HUES48 (cell line): ENCODE measurements at regions not wholly inside any gene's neighbourhood (a gene's known extent, or its start where the extent isn't known, plus 50 kb on each side); places are given as distances from the start of the nearest gene placed in this dataset.
"Not testable (repeated sequence)": the region's sequence is repeated elsewhere in the genome, so short reads cannot be mapped to it uniquely, and the experiment has no call there.

Experiments used
- H3K27ac ChIP-seq: one replicate; pipeline ENCODE4 v1.7.0; 2013; ENCODE audit warnings: low read depth, low read length, inconsistent platforms
- H3K27me3 ChIP-seq: 2 replicates; pipeline ENCODE4 v1.6.1; 2013; ENCODE audit warnings: mild to moderate bottlenecking, low read length; ENCODE audit not compliant: control insufficient read depth, insufficient read depth
- H3K36me3 ChIP-seq: 2 replicates; pipeline ENCODE4 v1.6.1; 2013; ENCODE audit warnings: low read length; ENCODE audit not compliant: control insufficient read depth, insufficient read depth
- H3K4me1 ChIP-seq: 2 replicates; pipeline ENCODE4 v1.6.1; 2013; ENCODE audit warnings: mild to moderate bottlenecking, low read length; ENCODE audit not compliant: control insufficient read depth, insufficient read depth
- H3K4me3 ChIP-seq: 2 replicates; pipeline ENCODE4 v1.5.1; 2013; ENCODE audit warnings: mild to moderate bottlenecking, low read depth, low read length
- H3K9ac ChIP-seq: 2 replicates; pipeline ENCODE4 v1.6.1; 2013; ENCODE audit warnings: mild to moderate bottlenecking, low read depth, low read length, moderate library complexity
- H3K9me3 ChIP-seq: 2 replicates; pipeline ENCODE4 v1.6.1; 2013; ENCODE audit warnings: low read length; ENCODE audit not compliant: control insufficient read depth, insufficient read depth

GRCh38 chr3:177444696-177445095 lies 247.4 kb upstream of the TBL1XR1 start:
- no peaks in the 10 kb centered on the region for H3K4me1 ChIP-seq
- H3K27ac ChIP-seq, result no peak overlapping the region
- no peaks in the 10 kb centered on the region for H3K36me3 ChIP-seq
- H3K9ac ChIP-seq, result no peak overlapping the region
- H3K4me3 ChIP-seq, result no peak overlapping the region
- no peaks in the 10 kb centered on the region for H3K9me3 ChIP-seq
- H3K27me3 ChIP-seq, result no peaks in the 10 kb centered on the region

GRCh38 chr3:177445549-177445948 lies 248.3 kb upstream of the TBL1XR1 start:
- Histone ChIP-seq H3K9ac (no peak overlapping the region), H3K9me3 (no peaks in the 10 kb centered on the region), H3K27ac (no peak overlapping the region), H3K4me1 (no peaks in the 10 kb centered on the region), H3K36me3 (no peaks in the 10 kb centered on the region), H3K4me3 (no peak overlapping the region), H3K27me3 (no peaks in the 10 kb centered on the region)

- Histone ChIP-seq H3K9ac (no peak overlapping the region), H3K4me1 (no peaks in the 10 kb centered on the region), H3K27ac (no peak overlapping the region), H3K9me3 (no peaks in the 10 kb centered on the region), H3K27me3 (no peaks in the 10 kb centered on the region), H3K4me3 (no peak overlapping the region), H3K36me3 (no peaks in the 10 kb centered on the region)
These were observed 248.9 kb upstream of the TBL1XR1 start for GRCh38 chr3:177446165-177446601.

- Histone ChIP-seq H3K27ac (no peak overlapping the region), H3K4me1 (no peaks in the 10 kb centered on the region)
These were observed 250.7 kb upstream of the TBL1XR1 start for GRCh38 chr3:177447938-177448337.

DNA sequence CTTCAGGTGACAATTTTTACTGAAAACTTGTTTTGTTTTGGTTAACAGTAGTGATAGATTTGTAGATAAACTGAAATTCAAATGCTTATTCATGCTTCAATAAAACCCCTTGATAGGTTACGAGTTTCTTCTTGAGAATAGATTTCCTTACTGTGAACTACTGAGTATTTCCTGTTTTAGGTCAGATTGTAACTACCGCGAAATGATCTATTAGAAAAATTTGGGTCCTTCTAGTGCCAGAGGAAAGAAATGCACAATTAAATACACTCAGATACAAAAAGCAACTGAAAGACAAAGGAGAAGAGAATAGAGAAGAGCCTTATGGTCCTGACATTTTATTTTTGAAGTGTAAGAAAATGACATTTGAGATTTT lies 251.7 kb upstream of the TBL1XR1 start:
- Histone ChIP-seq H3K9ac (no peak overlapping the region), H3K27ac (no peak overlapping the region), H3K9me3 (no peaks in the 10 kb centered on the region), H3K4me3 (no peak overlapping the region), H3K4me1 (no peaks in the 10 kb centered on the region), H3K36me3 (no peaks in the 10 kb centered on the region), H3K27me3 (no peaks in the 10 kb centered on the region)

More at GRCh38 chr3:177447938-177448337, 250.7 kb upstream of the TBL1XR1 start:
- Histone ChIP-seq H3K9ac (no peak overlapping the region), H3K4me3 (no peak overlapping the region), H3K9me3 (no peaks in the 10 kb centered on the region), H3K27me3 (no peaks in the 10 kb centered on the region), H3K36me3 (no peaks in the 10 kb centered on the region)

DNA sequence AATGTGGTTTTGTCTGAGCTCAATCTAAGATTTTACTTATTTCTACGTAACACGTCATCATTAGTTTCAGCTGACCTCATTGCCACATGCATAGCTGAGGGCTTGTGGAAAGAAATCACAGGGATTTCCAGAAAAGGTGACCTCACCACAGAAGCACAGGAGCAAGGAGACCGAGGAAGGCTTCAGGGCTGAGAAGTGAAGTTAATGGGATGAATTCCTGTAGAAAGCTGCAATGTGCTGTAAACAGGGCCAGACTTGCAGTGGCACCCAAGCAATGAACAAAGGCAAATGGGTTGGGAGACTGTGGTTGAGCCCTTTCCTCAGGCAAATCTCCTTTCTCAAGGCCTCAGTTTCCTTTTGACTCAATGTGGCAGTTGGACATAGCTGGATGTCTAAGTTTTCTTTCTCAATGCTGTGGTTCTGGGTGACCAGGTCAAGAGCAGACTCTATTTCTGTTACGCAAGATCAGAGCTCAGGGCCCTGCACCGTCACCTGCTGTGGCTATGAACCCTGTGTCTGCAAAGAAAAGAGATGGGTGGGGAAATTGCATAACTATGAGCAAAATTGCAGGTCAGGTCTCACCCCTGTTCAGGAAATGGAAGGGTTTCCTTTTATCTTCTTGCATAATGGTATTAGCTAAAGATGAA lies 252.2 kb upstream of the TBL1XR1 start:
- Histone ChIP-seq H3K36me3 (no peaks in the 10 kb centered on the region), H3K27me3 (no peaks in the 10 kb centered on the region), H3K9me3 (no peaks in the 10 kb centered on the region), H3K27ac (no peak overlapping the region), H3K4me3 (no peak overlapping the region), H3K4me1 (no peaks in the 10 kb centered on the region), H3K9ac (no peak overlapping the region)

- Histone ChIP-seq H3K36me3 (no peaks in the 10 kb centered on the region), H3K4me3 (no peak overlapping the region), H3K4me1 (no peaks in the 10 kb centered on the region), H3K9ac (no peak overlapping the region), H3K27me3 (no peaks in the 10 kb centered on the region), H3K27ac (no peak overlapping the region), H3K9me3 (no peaks in the 10 kb centered on the region)
These were observed 254.0 kb upstream of the TBL1XR1 start for GRCh38 chr3:177451301-177451750.

DNA sequence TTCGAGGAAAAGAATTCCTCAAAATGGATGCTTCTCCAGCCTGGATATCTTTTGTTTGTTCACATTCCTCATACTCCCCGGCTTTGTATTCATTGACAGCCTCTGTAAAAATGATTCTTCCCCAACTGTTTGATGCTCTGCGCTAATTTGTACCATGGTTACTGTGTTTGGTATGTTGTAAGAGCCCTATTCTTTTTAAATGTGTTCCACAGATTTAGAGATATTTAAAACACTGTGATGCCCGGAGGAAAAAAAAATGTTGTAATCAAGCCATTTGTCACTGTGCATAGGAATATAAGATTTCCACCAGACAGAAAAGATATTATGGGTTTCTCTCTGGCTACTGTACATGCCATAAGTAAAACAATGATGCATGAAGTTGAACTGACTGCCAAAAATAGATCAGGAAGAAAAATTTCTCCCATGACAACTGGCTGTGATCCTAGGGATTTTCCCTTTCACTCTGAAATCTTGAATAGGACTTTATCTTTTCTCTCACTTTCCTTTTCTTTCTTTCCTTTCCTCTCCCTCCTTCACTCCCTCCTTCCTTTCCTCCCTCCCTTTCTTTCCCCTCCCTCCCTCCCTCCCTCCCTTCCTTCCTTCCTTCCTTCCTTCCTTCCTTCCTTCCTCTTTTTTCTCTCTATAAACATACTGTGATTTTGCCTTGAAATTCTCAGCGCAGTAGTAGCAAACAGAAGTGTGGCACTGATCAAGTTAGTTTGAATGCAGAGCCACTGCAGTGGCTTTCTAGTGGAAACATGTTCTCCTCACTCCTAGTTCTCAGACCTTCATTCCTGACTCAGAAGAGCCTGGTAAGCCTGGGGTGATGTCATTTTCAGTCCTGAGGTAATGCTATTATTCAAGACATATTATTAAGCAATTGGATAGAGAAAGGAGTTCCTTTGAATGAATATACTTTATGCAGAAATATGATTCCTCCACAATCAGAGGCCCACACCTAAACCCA lies 254.9 kb upstream of the TBL1XR1 start:
- Histone ChIP-seq H3K36me3 (no peaks in the 10 kb centered on the region), H3K4me1 (no peaks in the 10 kb centered on the region), H3K27ac (no peak overlapping the region), H3K9me3 (no peaks in the 10 kb centered on the region; the same call in 1 of the 2 replicates), H3K27me3 (no peaks in the 10 kb centered on the region), H3K4me3 (no peak overlapping the region), H3K9ac (no peak overlapping the region)

DNA sequence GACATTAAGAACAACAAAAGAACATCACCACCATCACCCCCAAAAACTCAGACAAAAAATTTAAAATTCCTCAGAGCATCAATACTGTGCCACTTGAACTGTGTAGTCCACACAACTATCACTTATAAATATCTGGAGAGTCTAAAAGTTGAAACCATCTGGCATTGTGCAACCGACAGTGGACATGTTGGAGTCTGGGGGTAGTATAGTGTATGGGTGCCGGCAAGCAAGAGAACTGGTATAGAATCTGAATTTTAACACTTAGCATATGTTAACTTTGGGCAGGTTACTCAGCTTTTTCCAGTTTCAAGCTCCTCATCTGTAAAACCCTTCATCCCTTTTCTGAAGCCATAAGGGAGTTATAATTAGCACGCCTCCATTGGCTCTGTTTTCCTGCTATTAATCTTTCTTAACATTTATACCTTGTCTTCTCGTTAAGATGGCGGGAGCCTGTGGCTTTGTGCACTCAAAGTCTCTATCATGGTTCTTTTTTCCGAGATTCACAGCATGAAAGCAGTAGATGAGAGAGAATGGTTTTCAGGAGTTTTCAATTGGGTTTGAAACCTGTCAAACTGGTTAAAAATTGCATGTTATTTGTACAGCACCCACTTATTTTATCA lies 255.7 kb upstream of the TBL1XR1 start:
- H3K4me1 ChIP-seq, result no peaks in the 10 kb centered on the region
- no peak overlapping the region for H3K4me3 ChIP-seq
- peaks cover 8% of the 10 kb centered on the region; the same call in 1 of the 2 replicates for H3K9me3 ChIP-seq
- H3K9ac ChIP-seq, result no peak overlapping the region
- H3K36me3 ChIP-seq, result no peaks in the 10 kb centered on the region
- no peak overlapping the region for H3K27ac ChIP-seq
- no peaks in the 10 kb centered on the region for H3K27me3 ChIP-seq

DNA sequence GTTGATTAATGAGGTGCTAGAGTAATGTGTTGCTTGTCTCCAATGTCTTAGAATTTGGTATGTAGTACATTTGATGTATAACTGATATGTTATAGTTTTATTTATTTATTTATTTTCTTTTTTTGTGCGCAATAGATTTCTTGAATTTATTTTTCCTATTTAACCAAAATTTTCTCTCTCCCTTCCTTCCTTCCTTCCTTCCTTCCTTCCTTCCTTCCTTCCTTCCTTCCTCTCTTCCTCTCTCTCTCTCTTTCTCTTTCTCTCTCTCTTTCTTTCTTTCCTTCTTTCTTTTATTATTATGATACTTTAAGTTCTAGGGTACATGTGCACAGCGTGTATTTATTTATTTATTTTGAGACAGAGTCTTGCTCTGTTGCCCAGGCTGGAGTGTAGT lies 256.2 kb upstream of the TBL1XR1 start:
- no peaks in the 10 kb centered on the region for H3K27me3 ChIP-seq
- H3K4me3 ChIP-seq, result no peak overlapping the region
- no peak overlapping the region for H3K27ac ChIP-seq
- H3K9ac ChIP-seq, result no peak overlapping the region
- peaks cover 10% of the 10 kb centered on the region; the same call in 1 of the 2 replicates for H3K9me3 ChIP-seq
- H3K36me3 ChIP-seq, result no peaks in the 10 kb centered on the region
- H3K4me1 ChIP-seq, result no peaks in the 10 kb centered on the region

GRCh38 chr3:177457204-177457603 lies 259.9 kb upstream of the TBL1XR1 start:
- peaks cover 11% of the 10 kb centered on the region for H3K4me1 ChIP-seq
- H3K36me3 ChIP-seq, H3K9ac ChIP-seq, H3K27me3 ChIP-seq, H3K4me3 ChIP-seq, H3K27ac ChIP-seq: not testable (repeated sequence)
- peaks cover 10% of the 10 kb centered on the region; the same call in 1 of the 2 replicates for H3K9me3 ChIP-seq
